GM23338 (cell line): ENCODE measurements at regions not wholly inside any gene's neighbourhood (a gene's known extent, or its start where the extent isn't known, plus 50 kb on each side); places are given as distances from the start of the nearest gene placed in this dataset.

Experiments used
- ATAC-seq: fragments of 200-7000 bp; cut with Tn5 transposase; 3 replicates; pipeline ENCODE4 v1.9.1; 2020
- DNase-seq: peaks from one replicate; pipeline ENCODE4 v3.0.0-alpha.2; 2015; ENCODE audit warnings: low spot score
- H2AFZ ChIP-seq: fragments of 200-600 bp; sonication (generic); 2 replicates; pipeline ENCODE4 v1.8.0; 2016; ENCODE audit warnings: antibody characterized with exemption, mild to moderate bottlenecking, moderate library complexity
- H3F3A ChIP-seq: fragments of 200-600 bp; sonication (generic); replicated peaks from 2 replicates; pipeline ENCODE4 v1.8.0; 2017; ENCODE audit warnings: antibody characterized with exemption, mixed run types, low read depth
- H3K27ac ChIP-seq: fragments of 200-600 bp; sonication (generic); 2 replicates; pipeline ENCODE4 v1.6.1; 2016; ENCODE audit warnings: low read depth
- H3K27me3 ChIP-seq: fragments of 200-600 bp; sonication (generic); 2 replicates; pipeline ENCODE4 v1.8.0; 2016; ENCODE audit warnings: mild to moderate bottlenecking, mixed run types, moderate library complexity; ENCODE audit not compliant: insufficient read depth
- H3K36me3 ChIP-seq: fragments of 200-600 bp; sonication (generic); 2 replicates; pipeline ENCODE4 v1.8.0; 2016; ENCODE audit warnings: mild to moderate bottlenecking; ENCODE audit not compliant: insufficient read depth
- H3K4me1 ChIP-seq: fragments of 200-600 bp; sonication (generic); 2 replicates; pipeline ENCODE4 v1.8.0; 2016; ENCODE audit warnings: mild to moderate bottlenecking, moderate library complexity; ENCODE audit not compliant: insufficient read depth
- H3K4me2 ChIP-seq: fragments of 200-600 bp; sonication (generic); 2 replicates; pipeline ENCODE4 v1.7.1; 2017; ENCODE audit warnings: mixed run types
- H3K4me3 ChIP-seq: fragments of 200-600 bp; sonication (generic); 2 replicates; pipeline ENCODE4 v1.6.1; 2016; ENCODE audit warnings: mixed run types
- H3K79me2 ChIP-seq: fragments of 200-600 bp; sonication (generic); replicated peaks from 2 replicates; pipeline ENCODE4 v1.8.0; 2017; ENCODE audit warnings: mild to moderate bottlenecking; ENCODE audit not compliant: insufficient read depth
- H3K9me2 ChIP-seq: fragments of 200-600 bp; sonication (generic); 2 replicates; pipeline ENCODE4 v1.8.0; 2017; ENCODE audit not compliant: insufficient read depth
- H4K20me1 ChIP-seq: fragments of 200-600 bp; sonication (generic); replicated peaks from 2 replicates; pipeline ENCODE4 v1.8.0; 2017; ENCODE audit warnings: mild to moderate bottlenecking; ENCODE audit not compliant: insufficient read depth
- H3K27ac Mint-ChIP-seq: 2 replicates; pipeline ENCODE4 v1.8.0; 2020; ENCODE audit warnings: inconsistent platforms, mild to moderate bottlenecking, moderate library complexity, mixed read lengths
- H3K27me3 Mint-ChIP-seq: 3 replicates; pipeline ENCODE4 v1.8.0; 2022; ENCODE audit warnings: low read depth, mild to moderate bottlenecking, moderate library complexity, mixed read lengths, inconsistent platforms; ENCODE audit not compliant: insufficient read depth, poor library complexity
- H3K36me3 Mint-ChIP-seq: 3 replicates; pipeline ENCODE4 v1.8.0; 2021; ENCODE audit warnings: low read depth, mild to moderate bottlenecking, inconsistent platforms, moderate library complexity, mixed read lengths
- H3K4me1 Mint-ChIP-seq: 3 replicates; pipeline ENCODE4 v1.8.0; 2020; ENCODE audit warnings: mild to moderate bottlenecking, inconsistent platforms, mixed read lengths
- H3K4me3 Mint-ChIP-seq: 3 replicates; pipeline ENCODE4 v1.8.0; 2021; ENCODE audit warnings: moderate library complexity, mild to moderate bottlenecking, inconsistent platforms, mixed read lengths
- H3K9me3 Mint-ChIP-seq: 3 replicates; pipeline ENCODE4 v1.8.0; 2020; ENCODE audit warnings: moderate library complexity, mild to moderate bottlenecking, inconsistent platforms, mixed read lengths
- CREB1 ChIP-seq: fragments of 250-450 bp; sonication (Bioruptor Pico); IDR thresholded peaks from 2 replicates; pipeline ENCODE4 v1.5.0; 2020; ENCODE audit warnings: low read depth, mild to moderate bottlenecking, moderate library complexity
- EZH2 ChIP-seq: fragments of 200-600 bp; sonication (generic); IDR thresholded peaks from one replicate; pipeline ENCODE4 v1.8.0; 2017; ENCODE audit warnings: antibody characterized with exemption, mild to moderate bottlenecking, low read depth; ENCODE audit not compliant: unreplicated experiment
- EZH2phosphoT487 ChIP-seq: fragments of 200-600 bp; sonication (generic); IDR thresholded peaks from one replicate; pipeline ENCODE4 v1.8.1; 2018; ENCODE audit warnings: antibody characterized with exemption; ENCODE audit not compliant: unreplicated experiment
- JUNB ChIP-seq: IDR thresholded peaks from one replicate; pipeline ENCODE4 v1.6.1; 2016; ENCODE audit warnings: antibody characterized with exemption; ENCODE audit not compliant: unreplicated experiment
- NANOG ChIP-seq: IDR thresholded peaks from 2 replicates; pipeline ENCODE4 v1.6.1; 2016; ENCODE audit warnings: antibody characterized with exemption, borderline replicate concordance
- POLR2AphosphoS5 ChIP-seq: IDR thresholded peaks from 2 replicates; pipeline ENCODE4 v1.6.1; 2016; ENCODE audit warnings: antibody characterized with exemption, low read depth
- STAT1 ChIP-seq: IDR thresholded peaks from one replicate; pipeline ENCODE4 v1.6.1; 2016; ENCODE audit warnings: antibody characterized with exemption; ENCODE audit not compliant: unreplicated experiment
- ZNF114 ChIP-seq: fragments of 250-450 bp; sonication (Bioruptor Pico); IDR thresholded peaks from 2 replicates; pipeline ENCODE4 v1.5.0; 2020; ENCODE audit warnings: mild to moderate bottlenecking, moderate library complexity
- ZNF331 ChIP-seq: fragments of 250-450 bp; sonication (Bioruptor Pico); IDR thresholded peaks from 2 replicates; pipeline ENCODE4 v1.5.0; 2020; ENCODE audit warnings: low read depth, mild to moderate bottlenecking, moderate library complexity
- TF ChIP-seq, protein P1 (sequence below): IDR thresholded peaks from one replicate; pipeline ENCODE4 v1.6.1; 2018; ENCODE audit warnings: antibody characterized with exemption; ENCODE audit not compliant: unreplicated experiment
- TF ChIP-seq, protein P2 (sequence below): fragments of 250-450 bp; sonication (Bioruptor Pico); IDR thresholded peaks from 2 replicates; pipeline ENCODE4 v1.5.0; 2020; ENCODE audit warnings: mild to moderate bottlenecking, moderate library complexity
- TF ChIP-seq, protein P3 (sequence below), 2 experiments: fragments of 200-600 bp in 1 of 2; sonication (generic) in 1 of 2; conservative IDR thresholded peaks; 2 replicates each; pipeline versions ENCODE4 v1.5.1 to v1.6.1; 2016 to 2017; ENCODE audit warnings: antibody characterized with exemption in 2 of 2, low read depth in 2 of 2, mild to moderate bottlenecking in 2 of 2, moderate library complexity in 1 of 2
- TF ChIP-seq, protein P4 (sequence below): IDR thresholded peaks from 2 replicates; pipeline ENCODE4 v1.6.1; 2016; ENCODE audit warnings: antibody characterized with exemption

DNA sequence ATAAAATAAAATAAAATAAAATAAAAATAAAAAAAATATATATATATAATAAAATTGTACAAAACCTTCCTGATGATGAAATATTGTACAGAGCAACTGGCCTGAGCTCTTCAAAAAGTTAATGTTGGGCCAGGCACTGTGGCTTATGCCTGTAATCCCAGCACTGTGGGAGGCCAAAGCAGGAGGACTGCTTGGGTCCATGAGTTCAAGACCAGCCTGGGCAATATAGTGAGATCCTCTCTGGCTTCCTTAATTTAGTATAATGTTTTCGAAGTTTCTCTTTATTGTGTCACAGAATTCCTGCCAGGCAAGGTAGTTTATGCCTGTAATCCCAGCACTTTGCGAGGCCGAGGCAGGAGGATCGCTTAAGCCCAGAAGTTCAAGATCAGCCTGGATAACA, 113.9 kb upstream of the SALL4 start:
- H3K4me3 Mint-ChIP-seq = no peak overlapping the region
- DNase-seq = no peak
- H2AFZ ChIP-seq = no peak overlapping the region

More for the DNA sequence above, 113.9 kb upstream of the SALL4 start:
- no peak for ATAC-seq
- peaks cover 3% of the 10 kb centered on the region; the same call in 1 of the 2 replicates for H3F3A ChIP-seq
- Mint-ChIP-seq H3K4me1 (peaks cover 29% of the 10 kb centered on the region), H3K36me3 (no peaks in the 10 kb centered on the region; the same call in 2 of the 3 replicates), H3K27me3 (peaks cover 7% of the 10 kb centered on the region), H3K9me3 (no peaks in the 10 kb centered on the region), H3K27ac (no peak overlapping the region)
- H3K4me1 ChIP-seq = peaks cover 15% of the 10 kb centered on the region
- TF ChIP-seq STAT1 (no peak), EZH2 (no peak), ZNF331 (CRISPR knock-in tag) (no peak), CREB1 (CRISPR knock-in tag) (no peak), POLR2AphosphoS5 (no peak), ZNF114 (CRISPR knock-in tag) (no peak), NANOG (no peak), EZH2phosphoT487 (no peak), JUNB (no peak)
- TF ChIP-seq, protein P1, sequence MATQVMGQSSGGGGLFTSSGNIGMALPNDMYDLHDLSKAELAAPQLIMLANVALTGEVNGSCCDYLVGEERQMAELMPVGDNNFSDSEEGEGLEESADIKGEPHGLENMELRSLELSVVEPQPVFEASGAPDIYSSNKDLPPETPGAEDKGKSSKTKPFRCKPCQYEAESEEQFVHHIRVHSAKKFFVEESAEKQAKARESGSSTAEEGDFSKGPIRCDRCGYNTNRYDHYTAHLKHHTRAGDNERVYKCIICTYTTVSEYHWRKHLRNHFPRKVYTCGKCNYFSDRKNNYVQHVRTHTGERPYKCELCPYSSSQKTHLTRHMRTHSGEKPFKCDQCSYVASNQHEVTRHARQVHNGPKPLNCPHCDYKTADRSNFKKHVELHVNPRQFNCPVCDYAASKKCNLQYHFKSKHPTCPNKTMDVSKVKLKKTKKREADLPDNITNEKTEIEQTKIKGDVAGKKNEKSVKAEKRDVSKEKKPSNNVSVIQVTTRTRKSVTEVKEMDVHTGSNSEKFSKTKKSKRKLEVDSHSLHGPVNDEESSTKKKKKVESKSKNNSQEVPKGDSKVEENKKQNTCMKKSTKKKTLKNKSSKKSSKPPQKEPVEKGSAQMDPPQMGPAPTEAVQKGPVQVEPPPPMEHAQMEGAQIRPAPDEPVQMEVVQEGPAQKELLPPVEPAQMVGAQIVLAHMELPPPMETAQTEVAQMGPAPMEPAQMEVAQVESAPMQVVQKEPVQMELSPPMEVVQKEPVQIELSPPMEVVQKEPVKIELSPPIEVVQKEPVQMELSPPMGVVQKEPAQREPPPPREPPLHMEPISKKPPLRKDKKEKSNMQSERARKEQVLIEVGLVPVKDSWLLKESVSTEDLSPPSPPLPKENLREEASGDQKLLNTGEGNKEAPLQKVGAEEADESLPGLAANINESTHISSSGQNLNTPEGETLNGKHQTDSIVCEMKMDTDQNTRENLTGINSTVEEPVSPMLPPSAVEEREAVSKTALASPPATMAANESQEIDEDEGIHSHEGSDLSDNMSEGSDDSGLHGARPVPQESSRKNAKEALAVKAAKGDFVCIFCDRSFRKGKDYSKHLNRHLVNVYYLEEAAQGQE = no peak
- TF ChIP-seq, protein P2, sequence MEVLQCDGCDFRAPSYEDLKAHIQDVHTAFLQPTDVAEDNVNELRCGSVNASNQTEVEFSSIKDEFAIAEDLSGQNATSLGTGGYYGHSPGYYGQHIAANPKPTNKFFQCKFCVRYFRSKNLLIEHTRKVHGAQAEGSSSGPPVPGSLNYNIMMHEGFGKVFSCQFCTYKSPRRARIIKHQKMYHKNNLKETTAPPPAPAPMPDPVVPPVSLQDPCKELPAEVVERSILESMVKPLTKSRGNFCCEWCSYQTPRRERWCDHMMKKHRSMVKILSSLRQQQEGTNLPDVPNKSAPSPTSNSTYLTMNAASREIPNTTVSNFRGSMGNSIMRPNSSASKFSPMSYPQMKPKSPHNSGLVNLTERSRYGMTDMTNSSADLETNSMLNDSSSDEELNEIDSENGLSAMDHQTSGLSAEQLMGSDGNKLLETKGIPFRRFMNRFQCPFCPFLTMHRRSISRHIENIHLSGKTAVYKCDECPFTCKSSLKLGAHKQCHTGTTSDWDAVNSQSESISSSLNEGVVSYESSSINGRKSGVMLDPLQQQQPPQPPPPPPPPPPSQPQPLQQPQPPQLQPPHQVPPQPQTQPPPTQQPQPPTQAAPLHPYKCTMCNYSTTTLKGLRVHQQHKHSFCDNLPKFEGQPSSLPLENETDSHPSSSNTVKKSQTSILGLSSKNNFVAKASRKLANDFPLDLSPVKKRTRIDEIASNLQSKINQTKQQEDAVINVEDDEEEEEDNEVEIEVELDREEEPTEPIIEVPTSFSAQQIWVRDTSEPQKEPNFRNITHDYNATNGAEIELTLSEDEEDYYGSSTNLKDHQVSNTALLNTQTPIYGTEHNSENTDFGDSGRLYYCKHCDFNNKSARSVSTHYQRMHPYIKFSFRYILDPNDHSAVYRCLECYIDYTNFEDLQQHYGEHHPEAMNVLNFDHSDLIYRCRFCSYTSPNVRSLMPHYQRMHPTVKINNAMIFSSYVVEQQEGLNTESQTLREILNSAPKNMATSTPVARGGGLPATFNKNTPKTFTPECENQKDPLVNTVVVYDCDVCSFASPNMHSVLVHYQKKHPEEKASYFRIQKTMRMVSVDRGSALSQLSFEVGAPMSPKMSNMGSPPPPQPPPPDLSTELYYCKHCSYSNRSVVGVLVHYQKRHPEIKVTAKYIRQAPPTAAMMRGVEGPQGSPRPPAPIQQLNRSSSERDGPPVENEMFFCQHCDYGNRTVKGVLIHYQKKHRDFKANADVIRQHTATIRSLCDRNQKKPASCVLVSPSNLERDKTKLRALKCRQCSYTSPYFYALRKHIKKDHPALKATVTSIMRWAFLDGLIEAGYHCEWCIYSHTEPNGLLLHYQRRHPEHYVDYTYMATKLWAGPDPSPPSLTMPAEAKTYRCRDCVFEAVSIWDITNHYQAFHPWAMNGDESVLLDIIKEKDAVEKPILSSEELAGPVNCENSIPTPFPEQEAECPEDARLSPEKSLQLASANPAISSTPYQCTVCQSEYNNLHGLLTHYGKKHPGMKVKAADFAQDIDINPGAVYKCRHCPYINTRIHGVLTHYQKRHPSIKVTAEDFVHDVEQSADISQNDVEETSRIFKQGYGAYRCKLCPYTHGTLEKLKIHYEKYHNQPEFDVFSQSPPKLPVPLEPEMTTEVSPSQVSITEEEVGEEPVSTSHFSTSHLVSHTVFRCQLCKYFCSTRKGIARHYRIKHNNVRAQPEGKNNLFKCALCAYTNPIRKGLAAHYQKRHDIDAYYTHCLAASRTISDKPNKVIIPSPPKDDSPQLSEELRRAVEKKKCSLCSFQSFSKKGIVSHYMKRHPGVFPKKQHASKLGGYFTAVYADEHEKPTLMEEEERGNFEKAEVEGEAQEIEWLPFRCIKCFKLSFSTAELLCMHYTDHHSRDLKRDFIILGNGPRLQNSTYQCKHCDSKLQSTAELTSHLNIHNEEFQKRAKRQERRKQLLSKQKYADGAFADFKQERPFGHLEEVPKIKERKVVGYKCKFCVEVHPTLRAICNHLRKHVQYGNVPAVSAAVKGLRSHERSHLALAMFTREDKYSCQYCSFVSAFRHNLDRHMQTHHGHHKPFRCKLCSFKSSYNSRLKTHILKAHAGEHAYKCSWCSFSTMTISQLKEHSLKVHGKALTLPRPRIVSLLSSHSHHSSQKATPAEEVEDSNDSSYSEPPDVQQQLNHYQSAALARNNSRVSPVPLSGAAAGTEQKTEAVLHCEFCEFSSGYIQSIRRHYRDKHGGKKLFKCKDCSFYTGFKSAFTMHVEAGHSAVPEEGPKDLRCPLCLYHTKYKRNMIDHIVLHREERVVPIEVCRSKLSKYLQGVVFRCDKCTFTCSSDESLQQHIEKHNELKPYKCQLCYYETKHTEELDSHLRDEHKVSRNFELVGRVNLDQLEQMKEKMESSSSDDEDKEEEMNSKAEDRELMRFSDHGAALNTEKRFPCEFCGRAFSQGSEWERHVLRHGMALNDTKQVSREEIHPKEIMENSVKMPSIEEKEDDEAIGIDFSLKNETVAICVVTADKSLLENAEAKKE (CRISPR knock-in tag) = no peak
- TF ChIP-seq, protein P3, sequence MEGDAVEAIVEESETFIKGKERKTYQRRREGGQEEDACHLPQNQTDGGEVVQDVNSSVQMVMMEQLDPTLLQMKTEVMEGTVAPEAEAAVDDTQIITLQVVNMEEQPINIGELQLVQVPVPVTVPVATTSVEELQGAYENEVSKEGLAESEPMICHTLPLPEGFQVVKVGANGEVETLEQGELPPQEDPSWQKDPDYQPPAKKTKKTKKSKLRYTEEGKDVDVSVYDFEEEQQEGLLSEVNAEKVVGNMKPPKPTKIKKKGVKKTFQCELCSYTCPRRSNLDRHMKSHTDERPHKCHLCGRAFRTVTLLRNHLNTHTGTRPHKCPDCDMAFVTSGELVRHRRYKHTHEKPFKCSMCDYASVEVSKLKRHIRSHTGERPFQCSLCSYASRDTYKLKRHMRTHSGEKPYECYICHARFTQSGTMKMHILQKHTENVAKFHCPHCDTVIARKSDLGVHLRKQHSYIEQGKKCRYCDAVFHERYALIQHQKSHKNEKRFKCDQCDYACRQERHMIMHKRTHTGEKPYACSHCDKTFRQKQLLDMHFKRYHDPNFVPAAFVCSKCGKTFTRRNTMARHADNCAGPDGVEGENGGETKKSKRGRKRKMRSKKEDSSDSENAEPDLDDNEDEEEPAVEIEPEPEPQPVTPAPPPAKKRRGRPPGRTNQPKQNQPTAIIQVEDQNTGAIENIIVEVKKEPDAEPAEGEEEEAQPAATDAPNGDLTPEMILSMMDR (conservative IDR thresholded peaks at IDR 0.05; ENCODE audit: low read depth in 2 of 2) = no peak
- TF ChIP-seq, protein P4, sequence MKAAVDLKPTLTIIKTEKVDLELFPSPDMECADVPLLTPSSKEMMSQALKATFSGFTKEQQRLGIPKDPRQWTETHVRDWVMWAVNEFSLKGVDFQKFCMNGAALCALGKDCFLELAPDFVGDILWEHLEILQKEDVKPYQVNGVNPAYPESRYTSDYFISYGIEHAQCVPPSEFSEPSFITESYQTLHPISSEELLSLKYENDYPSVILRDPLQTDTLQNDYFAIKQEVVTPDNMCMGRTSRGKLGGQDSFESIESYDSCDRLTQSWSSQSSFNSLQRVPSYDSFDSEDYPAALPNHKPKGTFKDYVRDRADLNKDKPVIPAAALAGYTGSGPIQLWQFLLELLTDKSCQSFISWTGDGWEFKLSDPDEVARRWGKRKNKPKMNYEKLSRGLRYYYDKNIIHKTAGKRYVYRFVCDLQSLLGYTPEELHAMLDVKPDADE = no peak
- H3K27ac ChIP-seq = no peak overlapping the region
- no peaks in the 10 kb centered on the region for H3K36me3 ChIP-seq
- H3K27me3 ChIP-seq = no peaks in the 10 kb centered on the region
- H3K4me3 ChIP-seq = no peak overlapping the region
- H4K20me1 ChIP-seq = no peaks in the 10 kb centered on the region
- no peak overlapping the region for H3K4me2 ChIP-seq
- no peaks in the 10 kb centered on the region for H3K9me2 ChIP-seq
- no peaks in the 10 kb centered on the region for H3K79me2 ChIP-seq
